ENCODE measurements at regions not wholly inside any gene's neighbourhood (a gene's known extent, or its start where the extent isn't known, plus 50 kb on each side); places are given as distances from the start of the nearest gene placed in this dataset.

- ChIA-PET CTCF (no interaction called here), POLR2A (no interaction called here)
- H3K36me3 ChIP-seq (ENCODE audit: control insufficient read depth in 2 of 2, insufficient read depth in 1 of 2, low read length in 2 of 2): no peaks in the 10 kb centered on the region
- H3K9me3 ChIP-seq (ENCODE audit: control insufficient read depth, insufficient read depth, low read depth, low read length): no peaks in the 10 kb centered on the region
- TF ChIP-seq, protein P1, sequence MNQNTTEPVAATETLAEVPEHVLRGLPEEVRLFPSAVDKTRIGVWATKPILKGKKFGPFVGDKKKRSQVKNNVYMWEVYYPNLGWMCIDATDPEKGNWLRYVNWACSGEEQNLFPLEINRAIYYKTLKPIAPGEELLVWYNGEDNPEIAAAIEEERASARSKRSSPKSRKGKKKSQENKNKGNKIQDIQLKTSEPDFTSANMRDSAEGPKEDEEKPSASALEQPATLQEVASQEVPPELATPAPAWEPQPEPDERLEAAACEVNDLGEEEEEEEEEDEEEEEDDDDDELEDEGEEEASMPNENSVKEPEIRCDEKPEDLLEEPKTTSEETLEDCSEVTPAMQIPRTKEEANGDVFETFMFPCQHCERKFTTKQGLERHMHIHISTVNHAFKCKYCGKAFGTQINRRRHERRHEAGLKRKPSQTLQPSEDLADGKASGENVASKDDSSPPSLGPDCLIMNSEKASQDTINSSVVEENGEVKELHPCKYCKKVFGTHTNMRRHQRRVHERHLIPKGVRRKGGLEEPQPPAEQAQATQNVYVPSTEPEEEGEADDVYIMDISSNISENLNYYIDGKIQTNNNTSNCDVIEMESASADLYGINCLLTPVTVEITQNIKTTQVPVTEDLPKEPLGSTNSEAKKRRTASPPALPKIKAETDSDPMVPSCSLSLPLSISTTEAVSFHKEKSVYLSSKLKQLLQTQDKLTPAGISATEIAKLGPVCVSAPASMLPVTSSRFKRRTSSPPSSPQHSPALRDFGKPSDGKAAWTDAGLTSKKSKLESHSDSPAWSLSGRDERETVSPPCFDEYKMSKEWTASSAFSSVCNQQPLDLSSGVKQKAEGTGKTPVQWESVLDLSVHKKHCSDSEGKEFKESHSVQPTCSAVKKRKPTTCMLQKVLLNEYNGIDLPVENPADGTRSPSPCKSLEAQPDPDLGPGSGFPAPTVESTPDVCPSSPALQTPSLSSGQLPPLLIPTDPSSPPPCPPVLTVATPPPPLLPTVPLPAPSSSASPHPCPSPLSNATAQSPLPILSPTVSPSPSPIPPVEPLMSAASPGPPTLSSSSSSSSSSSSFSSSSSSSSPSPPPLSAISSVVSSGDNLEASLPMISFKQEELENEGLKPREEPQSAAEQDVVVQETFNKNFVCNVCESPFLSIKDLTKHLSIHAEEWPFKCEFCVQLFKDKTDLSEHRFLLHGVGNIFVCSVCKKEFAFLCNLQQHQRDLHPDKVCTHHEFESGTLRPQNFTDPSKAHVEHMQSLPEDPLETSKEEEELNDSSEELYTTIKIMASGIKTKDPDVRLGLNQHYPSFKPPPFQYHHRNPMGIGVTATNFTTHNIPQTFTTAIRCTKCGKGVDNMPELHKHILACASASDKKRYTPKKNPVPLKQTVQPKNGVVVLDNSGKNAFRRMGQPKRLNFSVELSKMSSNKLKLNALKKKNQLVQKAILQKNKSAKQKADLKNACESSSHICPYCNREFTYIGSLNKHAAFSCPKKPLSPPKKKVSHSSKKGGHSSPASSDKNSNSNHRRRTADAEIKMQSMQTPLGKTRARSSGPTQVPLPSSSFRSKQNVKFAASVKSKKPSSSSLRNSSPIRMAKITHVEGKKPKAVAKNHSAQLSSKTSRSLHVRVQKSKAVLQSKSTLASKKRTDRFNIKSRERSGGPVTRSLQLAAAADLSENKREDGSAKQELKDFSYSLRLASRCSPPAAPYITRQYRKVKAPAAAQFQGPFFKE (tag by site-specific recombination; IDR thresholded peaks at IDR 0.05; ENCODE audit: borderline replicate concordance): no peak
- TF ChIP-seq, protein P2, sequence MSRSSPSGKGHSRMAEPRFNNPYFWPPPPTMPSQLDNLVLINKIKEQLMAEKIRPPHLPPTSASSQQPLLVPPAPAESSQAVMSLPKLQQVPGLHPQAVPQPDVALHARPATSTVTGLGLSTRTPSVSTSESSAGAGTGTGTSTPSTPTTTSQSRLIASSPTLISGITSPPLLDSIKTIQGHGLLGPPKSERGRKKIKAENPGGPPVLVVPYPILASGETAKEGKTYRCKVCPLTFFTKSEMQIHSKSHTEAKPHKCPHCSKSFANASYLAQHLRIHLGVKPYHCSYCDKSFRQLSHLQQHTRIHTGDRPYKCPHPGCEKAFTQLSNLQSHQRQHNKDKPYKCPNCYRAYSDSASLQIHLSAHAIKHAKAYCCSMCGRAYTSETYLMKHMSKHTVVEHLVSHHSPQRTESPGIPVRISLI (tag by site-specific recombination; IDR thresholded peaks at IDR 0.05): no peak
- TF ChIP-seq HOXA7 (CRISPR knock-in tag; IDR thresholded peaks at IDR 0.05; ENCODE audit: borderline replicate concordance): no peak
- TF ChIP-seq ZNF184 (tag by site-specific recombination; IDR thresholded peaks at IDR 0.05): no peak
- TF ChIP-seq, protein P3, sequence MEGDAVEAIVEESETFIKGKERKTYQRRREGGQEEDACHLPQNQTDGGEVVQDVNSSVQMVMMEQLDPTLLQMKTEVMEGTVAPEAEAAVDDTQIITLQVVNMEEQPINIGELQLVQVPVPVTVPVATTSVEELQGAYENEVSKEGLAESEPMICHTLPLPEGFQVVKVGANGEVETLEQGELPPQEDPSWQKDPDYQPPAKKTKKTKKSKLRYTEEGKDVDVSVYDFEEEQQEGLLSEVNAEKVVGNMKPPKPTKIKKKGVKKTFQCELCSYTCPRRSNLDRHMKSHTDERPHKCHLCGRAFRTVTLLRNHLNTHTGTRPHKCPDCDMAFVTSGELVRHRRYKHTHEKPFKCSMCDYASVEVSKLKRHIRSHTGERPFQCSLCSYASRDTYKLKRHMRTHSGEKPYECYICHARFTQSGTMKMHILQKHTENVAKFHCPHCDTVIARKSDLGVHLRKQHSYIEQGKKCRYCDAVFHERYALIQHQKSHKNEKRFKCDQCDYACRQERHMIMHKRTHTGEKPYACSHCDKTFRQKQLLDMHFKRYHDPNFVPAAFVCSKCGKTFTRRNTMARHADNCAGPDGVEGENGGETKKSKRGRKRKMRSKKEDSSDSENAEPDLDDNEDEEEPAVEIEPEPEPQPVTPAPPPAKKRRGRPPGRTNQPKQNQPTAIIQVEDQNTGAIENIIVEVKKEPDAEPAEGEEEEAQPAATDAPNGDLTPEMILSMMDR (tag by site-specific recombination; IDR thresholded peaks at IDR 0.05): no peak
- TF ChIP-seq KLF10 (tag by site-specific recombination; IDR thresholded peaks at IDR 0.05): no peak
- TF ChIP-seq ZNF148 (tag by site-specific recombination; IDR thresholded peaks at IDR 0.05; ENCODE audit: borderline replicate concordance): no peak
- TF ChIP-seq ZNF426 (tag by site-specific recombination; IDR thresholded peaks at IDR 0.05): no peak
- TF ChIP-seq, protein P4, sequence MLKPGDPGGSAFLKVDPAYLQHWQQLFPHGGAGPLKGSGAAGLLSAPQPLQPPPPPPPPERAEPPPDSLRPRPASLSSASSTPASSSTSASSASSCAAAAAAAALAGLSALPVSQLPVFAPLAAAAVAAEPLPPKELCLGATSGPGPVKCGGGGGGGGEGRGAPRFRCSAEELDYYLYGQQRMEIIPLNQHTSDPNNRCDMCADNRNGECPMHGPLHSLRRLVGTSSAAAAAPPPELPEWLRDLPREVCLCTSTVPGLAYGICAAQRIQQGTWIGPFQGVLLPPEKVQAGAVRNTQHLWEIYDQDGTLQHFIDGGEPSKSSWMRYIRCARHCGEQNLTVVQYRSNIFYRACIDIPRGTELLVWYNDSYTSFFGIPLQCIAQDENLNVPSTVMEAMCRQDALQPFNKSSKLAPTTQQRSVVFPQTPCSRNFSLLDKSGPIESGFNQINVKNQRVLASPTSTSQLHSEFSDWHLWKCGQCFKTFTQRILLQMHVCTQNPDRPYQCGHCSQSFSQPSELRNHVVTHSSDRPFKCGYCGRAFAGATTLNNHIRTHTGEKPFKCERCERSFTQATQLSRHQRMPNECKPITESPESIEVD (tag by site-specific recombination; IDR thresholded peaks at IDR 0.05): no peak
- no peak overlapping the region for H3K27ac ChIP-seq (ENCODE audit: extremely low read depth, low read depth, low read length)
- no peaks in the 10 kb centered on the region for H3K4me1 ChIP-seq (ENCODE audit: control insufficient read depth, insufficient read depth, low read length)
- H3K4me3 ChIP-seq (ENCODE audit: low read depth, low read length): no peak overlapping the region
Observed at GRCh38 chr13:44117816-44118215, 238.1 kb downstream of the LACC1 start.

DNA sequence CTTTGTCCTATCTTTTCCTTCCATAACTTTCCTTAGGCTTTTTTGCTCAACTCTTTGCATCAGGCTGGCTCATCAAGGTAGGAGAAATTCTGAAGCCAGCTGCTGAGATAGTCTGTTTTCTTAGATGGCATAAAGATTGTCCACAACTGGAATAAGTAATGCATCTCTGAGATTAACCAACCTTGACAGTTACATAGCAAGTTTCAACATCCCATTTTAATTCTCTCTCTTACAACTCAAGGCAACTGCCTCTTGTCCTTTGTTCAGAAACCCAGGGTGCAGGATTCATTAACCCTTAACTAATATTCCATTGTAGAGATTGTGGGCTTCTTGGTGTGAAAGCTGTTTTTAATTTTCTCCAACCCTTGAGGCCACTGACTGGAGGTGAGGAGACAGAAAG lies 239.2 kb downstream of the LACC1 start:
- ChIA-PET CTCF (no interaction called here), POLR2A (no interaction called here)
- Histone ChIP-seq H3K4me3 (ENCODE audit: low read depth, low read length) (no peak overlapping the region), H3K4me1 (ENCODE audit: control insufficient read depth, insufficient read depth, low read length) (no peaks in the 10 kb centered on the region), H3K27ac (ENCODE audit: extremely low read depth, low read depth, low read length) (no peak overlapping the region), H3K36me3 (ENCODE audit: control insufficient read depth in 2 of 2, insufficient read depth in 1 of 2, low read length in 2 of 2) (no peaks in the 10 kb centered on the region), H3K9me3 (ENCODE audit: control insufficient read depth, insufficient read depth, low read depth, low read length) (no peaks in the 10 kb centered on the region)
- TF ChIP-seq, protein P3 (tag by site-specific recombination; IDR thresholded peaks at IDR 0.05): no peak
- TF ChIP-seq ZNF366 (tag by site-specific recombination; conservative IDR thresholded peaks at IDR 0.05) (no peak), ZFP37 (tag by site-specific recombination; IDR thresholded peaks at IDR 0.05) (no peak), ZNF184 (tag by site-specific recombination; IDR thresholded peaks at IDR 0.05) (no peak), ZNF785 (tag by site-specific recombination; IDR thresholded peaks at IDR 0.05) (no peak), ZNF544 (tag by site-specific recombination; IDR thresholded peaks at IDR 0.05) (no peak), ZNF560 (tag by site-specific recombination; IDR thresholded peaks at IDR 0.05; ENCODE audit: borderline replicate concordance) (no peak), ZNF433 (tag by site-specific recombination; IDR thresholded peaks at IDR 0.05; ENCODE audit: low read depth) (no peak), HOXA7 (CRISPR knock-in tag; IDR thresholded peaks at IDR 0.05; ENCODE audit: borderline replicate concordance) (no peak)
- TF ChIP-seq, protein P5, sequence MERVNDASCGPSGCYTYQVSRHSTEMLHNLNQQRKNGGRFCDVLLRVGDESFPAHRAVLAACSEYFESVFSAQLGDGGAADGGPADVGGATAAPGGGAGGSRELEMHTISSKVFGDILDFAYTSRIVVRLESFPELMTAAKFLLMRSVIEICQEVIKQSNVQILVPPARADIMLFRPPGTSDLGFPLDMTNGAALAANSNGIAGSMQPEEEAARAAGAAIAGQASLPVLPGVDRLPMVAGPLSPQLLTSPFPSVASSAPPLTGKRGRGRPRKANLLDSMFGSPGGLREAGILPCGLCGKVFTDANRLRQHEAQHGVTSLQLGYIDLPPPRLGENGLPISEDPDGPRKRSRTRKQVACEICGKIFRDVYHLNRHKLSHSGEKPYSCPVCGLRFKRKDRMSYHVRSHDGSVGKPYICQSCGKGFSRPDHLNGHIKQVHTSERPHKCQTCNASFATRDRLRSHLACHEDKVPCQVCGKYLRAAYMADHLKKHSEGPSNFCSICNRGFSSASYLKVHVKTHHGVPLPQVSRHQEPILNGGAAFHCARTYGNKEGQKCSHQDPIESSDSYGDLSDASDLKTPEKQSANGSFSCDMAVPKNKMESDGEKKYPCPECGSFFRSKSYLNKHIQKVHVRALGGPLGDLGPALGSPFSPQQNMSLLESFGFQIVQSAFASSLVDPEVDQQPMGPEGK (tag by site-specific recombination; IDR thresholded peaks at IDR 0.05): no peak
